GM23248 (cell line): ENCODE measurements at regions not wholly inside any gene's neighbourhood (a gene's known extent, or its start where the extent isn't known, plus 50 kb on each side); places are given as distances from the start of the nearest gene placed in this dataset.

Experiments used
- DNase-seq: peaks from one replicate; pipeline ENCODE4 v3.0.0-alpha.2; 2015
- H2AFZ ChIP-seq: fragments of 200-600 bp; sonication (generic); 2 replicates; pipeline ENCODE4 v1.6.1; 2016; ENCODE audit warnings: antibody characterized with exemption
- H3F3A ChIP-seq: fragments of 200-600 bp; sonication (generic); 2 replicates; pipeline ENCODE4 v1.6.1; 2016; ENCODE audit warnings: mild to moderate bottlenecking, antibody characterized with exemption, mixed run types; ENCODE audit not compliant: insufficient read depth
- H3K27ac ChIP-seq: fragments of 200-600 bp; sonication (generic); 2 replicates; pipeline ENCODE4 v1.5.1; 2016; ENCODE audit warnings: mild to moderate bottlenecking
- H3K27me3 ChIP-seq: fragments of 200-600 bp; sonication (generic); replicated peaks from 2 replicates; pipeline ENCODE4 v1.6.1; 2016; ENCODE audit warnings: mild to moderate bottlenecking; ENCODE audit not compliant: insufficient read depth
- H3K36me3 ChIP-seq: fragments of 200-600 bp; sonication (generic); 2 replicates; pipeline ENCODE4 v1.6.1; 2016; ENCODE audit warnings: low read depth, mild to moderate bottlenecking
- H3K4me1 ChIP-seq: fragments of 200-600 bp; sonication (generic); 2 replicates; pipeline ENCODE4 v1.6.1; 2016; ENCODE audit warnings: mild to moderate bottlenecking; ENCODE audit not compliant: insufficient read depth
- H3K4me2 ChIP-seq: fragments of 200-600 bp; sonication (generic); one replicate; pipeline ENCODE4 v1.6.1; 2016; ENCODE audit warnings: mild to moderate bottlenecking; ENCODE audit not compliant: unreplicated experiment
- H3K4me3 ChIP-seq: fragments of 200-600 bp; sonication (generic); 2 replicates; pipeline ENCODE4 v1.5.1; 2016; ENCODE audit warnings: mild to moderate bottlenecking
- H3K79me2 ChIP-seq: fragments of 200-600 bp; sonication (generic); 2 replicates; pipeline ENCODE4 v1.6.1; 2016; ENCODE audit warnings: mild to moderate bottlenecking; ENCODE audit not compliant: insufficient read depth
- H3K9ac ChIP-seq: fragments of 200-600 bp; sonication (generic); 2 replicates; pipeline ENCODE4 v1.6.1; 2016; ENCODE audit warnings: mild to moderate bottlenecking
- H3K9me2 ChIP-seq: fragments of 200-600 bp; sonication (generic); 2 replicates; pipeline ENCODE4 v1.6.1; 2016; ENCODE audit warnings: mixed run types, mild to moderate bottlenecking, moderate library complexity; ENCODE audit not compliant: insufficient read depth
- H3K9me3 ChIP-seq: fragments of 200-600 bp; sonication (generic); one replicate; pipeline ENCODE4 v1.6.1; 2017; ENCODE audit warnings: low read depth
- H4K20me1 ChIP-seq: fragments of 200-600 bp; sonication (generic); 2 replicates; pipeline ENCODE4 v1.6.0; 2016; ENCODE audit not compliant: insufficient read depth
- EZH2 ChIP-seq: fragments of 200-600 bp; sonication (generic); IDR thresholded peaks from 2 replicates; pipeline ENCODE4 v1.6.1; 2018; ENCODE audit warnings: antibody characterized with exemption, mild to moderate bottlenecking; ENCODE audit not compliant: insufficient read depth, poor library complexity, severe bottlenecking
- EZH2phosphoT487 ChIP-seq: fragments of 200-600 bp; sonication (generic); IDR thresholded peaks from 2 replicates; pipeline ENCODE4 v1.6.1; 2018; ENCODE audit warnings: antibody characterized with exemption, moderate library complexity, mild to moderate bottlenecking, low read depth; ENCODE audit not compliant: insufficient read depth
- WGBS, 2 experiments: methylation state at CpG; one replicate each; pipeline ENCODE4 v1.1.6; 2015 to 2017; ENCODE audit warnings: low lambda C conversion rate in 2 of 2, low coverage in 1 of 2; ENCODE audit errors: missing lambda C conversion rate in 2 of 2; 5-methylcytosine and 5-hydroxymethylcytosine counted together
- in situ Hi-C: fragments of 300-500 bp; cut with MboI; formaldehyde crosslinking; loops from 2 replicates; pipeline ENCODE4 v1.15.0; 2020

DNA sequence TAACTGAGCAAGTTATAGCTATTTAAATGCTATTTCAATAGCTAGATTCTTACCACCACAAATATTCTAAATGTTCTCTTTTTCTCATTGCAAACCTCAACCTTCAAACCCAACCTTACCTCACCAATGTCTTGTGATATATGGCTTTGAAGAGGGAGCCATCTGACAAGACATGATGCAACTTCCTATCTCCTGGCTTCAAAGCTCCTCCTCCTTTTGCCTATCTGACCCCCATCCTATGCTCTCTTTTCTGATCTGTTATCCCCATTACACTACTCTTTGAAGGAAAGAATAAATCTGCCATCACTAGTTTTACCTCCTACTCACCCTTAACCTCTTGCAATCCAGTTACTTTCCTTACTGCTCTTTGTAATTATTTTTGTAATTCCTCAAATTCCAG, 235.6 kb upstream of the ZSWIM2 start:
- no peaks in the 10 kb centered on the region for H3K36me3 ChIP-seq
- H3K9ac ChIP-seq, result no peak overlapping the region
- H3K4me2 ChIP-seq, result no peak overlapping the region

GRCh38 chr2:187081461-187081860, 232.5 kb upstream of the ZSWIM2 start:
- no peak overlapping the region for H2AFZ ChIP-seq
- H3K9me3 ChIP-seq, result no peaks in the 10 kb centered on the region
- H3K4me3 ChIP-seq, result no peak overlapping the region
- H4K20me1 ChIP-seq, result no peaks in the 10 kb centered on the region
- no peaks in the 10 kb centered on the region for H3K79me2 ChIP-seq
- peaks cover 3% of the 10 kb centered on the region; the same call in 1 of the 2 replicates for H3K4me1 ChIP-seq
- in situ Hi-C loops, result no loop called here
- no peak overlapping the region for H3K27ac ChIP-seq
- H3K4me2 ChIP-seq, result no peak overlapping the region
- no peaks in the 10 kb centered on the region for H3F3A ChIP-seq
- TF ChIP-seq EZH2phosphoT487, result no peak
- TF ChIP-seq EZH2, result no peak
- DNase-seq, result no peak
- H3K9ac ChIP-seq, result no peak overlapping the region
- H3K36me3 ChIP-seq, result no peaks in the 10 kb centered on the region
- H3K9me2 ChIP-seq, result no peaks in the 10 kb centered on the region
- no peaks in the 10 kb centered on the region for H3K27me3 ChIP-seq
- 68 to 75% methylated on average over 1 of the region's 1 CpG for WGBS, 2 experiments

More for the DNA sequence above, 235.6 kb upstream of the ZSWIM2 start:
- H2AFZ ChIP-seq, result no peak overlapping the region
- DNase-seq, result no peak
- H3K9me2 ChIP-seq, result no peaks in the 10 kb centered on the region
- in situ Hi-C loops, result no loop called here
- no peaks in the 10 kb centered on the region for H3F3A ChIP-seq
- H3K79me2 ChIP-seq, result no peaks in the 10 kb centered on the region
- H3K9me3 ChIP-seq, result no peaks in the 10 kb centered on the region
- no peaks in the 10 kb centered on the region for H3K4me1 ChIP-seq
- H4K20me1 ChIP-seq, result no peaks in the 10 kb centered on the region
- no peak overlapping the region for H3K27ac ChIP-seq
- no peak for TF ChIP-seq EZH2
- no peak for TF ChIP-seq EZH2phosphoT487
- no peaks in the 10 kb centered on the region for H3K27me3 ChIP-seq
- no peak overlapping the region for H3K4me3 ChIP-seq

GRCh38 chr2:187079901-187080300, 230.9 kb upstream of the ZSWIM2 start:
- H3K4me1 ChIP-seq, result peaks cover 3% of the 10 kb centered on the region; the same call in 1 of the 2 replicates
- H3K36me3 ChIP-seq, result no peaks in the 10 kb centered on the region
- 44 to 46% methylated on average over 5 of the region's 5 CpGs for WGBS, 2 experiments
- no peaks in the 10 kb centered on the region for H3F3A ChIP-seq
- H3K27ac ChIP-seq, result no peak overlapping the region
- no peaks in the 10 kb centered on the region for H4K20me1 ChIP-seq
- TF ChIP-seq EZH2phosphoT487 (no peak), EZH2 (no peak)
- no peak overlapping the region for H3K9ac ChIP-seq
- DNase-seq, result no peak
- in situ Hi-C loops, result no loop called here
- H3K4me2 ChIP-seq, result no peak overlapping the region
- H3K4me3 ChIP-seq, result no peak overlapping the region
- no peak overlapping the region for H2AFZ ChIP-seq
- H3K9me3 ChIP-seq, result no peaks in the 10 kb centered on the region
- no peaks in the 10 kb centered on the region for H3K27me3 ChIP-seq
- H3K79me2 ChIP-seq, result no peaks in the 10 kb centered on the region
- H3K9me2 ChIP-seq, result no peaks in the 10 kb centered on the region

- Histone ChIP-seq H3K4me3 (no peak overlapping the region), H3K27me3 (no peaks in the 10 kb centered on the region), H3K4me1 (peaks cover 3% of the 10 kb centered on the region; the same call in 1 of the 2 replicates), H3K9me2 (no peaks in the 10 kb centered on the region), H3K9ac (no peak overlapping the region), H4K20me1 (no peaks in the 10 kb centered on the region), H2AFZ (no peak overlapping the region), H3K79me2 (no peaks in the 10 kb centered on the region), H3K36me3 (no peaks in the 10 kb centered on the region), H3K27ac (no peak overlapping the region), H3K9me3 (no peaks in the 10 kb centered on the region), H3K4me2 (no peak overlapping the region), H3F3A (no peaks in the 10 kb centered on the region)
- in situ Hi-C loops, result no loop called here
- 10 to 17% methylated on average over 1 of the region's 1 CpG for WGBS, 2 experiments
- TF ChIP-seq EZH2, result no peak
- no peak for TF ChIP-seq EZH2phosphoT487
- DNase-seq, result peak; percentile 55
Observed at GRCh38 chr2:187078297-187078696, 229.3 kb upstream of the ZSWIM2 start.

- H3F3A ChIP-seq, result no peaks in the 10 kb centered on the region
- H3K27ac ChIP-seq, result no peak overlapping the region
- H3K9me2 ChIP-seq, result no peaks in the 10 kb centered on the region
- no peaks in the 10 kb centered on the region for H4K20me1 ChIP-seq
- no peaks in the 10 kb centered on the region for H3K27me3 ChIP-seq
- H3K4me2 ChIP-seq, result no peak overlapping the region
- 65% methylated on average over 4 of the region's 4 CpGs for WGBS, 2 experiments
- H3K9me3 ChIP-seq, result no peaks in the 10 kb centered on the region
- no peaks in the 10 kb centered on the region for H3K79me2 ChIP-seq
- H3K4me1 ChIP-seq, result peaks cover 3% of the 10 kb centered on the region; the same call in 1 of the 2 replicates
- no peaks in the 10 kb centered on the region for H3K36me3 ChIP-seq
- no peak for DNase-seq
- no peak overlapping the region for H3K4me3 ChIP-seq
- in situ Hi-C loops, result no loop called here
- no peak overlapping the region for H3K9ac ChIP-seq
- no peak overlapping the region for H2AFZ ChIP-seq
- TF ChIP-seq EZH2phosphoT487, result no peak
- TF ChIP-seq EZH2, result no peak
Observed at GRCh38 chr2:187075671-187076070, 226.7 kb upstream of the ZSWIM2 start.
